GM21825 (cell line): ENCODE measurements at regions not wholly inside any gene's neighbourhood (a gene's known extent, or its start where the extent isn't known, plus 50 kb on each side); places are given as distances from the start of the nearest gene placed in this dataset.
"Not testable (repeated sequence)": the region's sequence is repeated elsewhere in the genome, so short reads cannot be mapped to it uniquely, and the experiment has no call there.

Experiments
- ATAC-seq: cut with Tn5 transposase; IDR thresholded peaks from one replicate; pipeline ENCODE4 v1.9.1; 2021; ENCODE audit warnings: mild to moderate bottlenecking, moderate library complexity; ENCODE audit not compliant: unreplicated experiment

DNA sequence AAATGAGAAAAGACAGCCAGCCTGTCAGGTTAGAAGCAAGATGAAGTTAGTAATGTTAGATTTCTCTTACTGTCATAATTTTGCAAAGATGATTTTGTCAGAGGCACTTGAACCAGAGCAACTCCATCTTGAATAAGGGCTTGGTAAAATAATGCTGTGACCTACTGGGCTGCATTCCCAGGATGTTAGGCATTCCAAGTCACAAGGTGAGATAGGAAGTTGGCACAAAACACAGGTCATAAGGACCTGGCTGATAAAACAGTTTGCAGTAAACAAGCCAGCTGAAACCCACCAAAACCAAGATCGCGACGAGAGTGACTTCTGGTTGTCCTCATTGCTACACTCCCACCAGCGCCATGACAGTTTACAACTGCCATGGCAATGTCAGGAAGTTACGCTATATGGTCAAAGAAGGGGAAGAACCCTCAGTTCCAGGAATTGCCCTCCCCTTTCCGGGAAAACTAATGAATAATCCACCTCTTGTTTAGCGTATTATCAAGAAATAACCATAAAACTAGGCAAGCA lies 1313.5 kb upstream of the TMEM132C start:
- ATAC-seq: no peak

DNA sequence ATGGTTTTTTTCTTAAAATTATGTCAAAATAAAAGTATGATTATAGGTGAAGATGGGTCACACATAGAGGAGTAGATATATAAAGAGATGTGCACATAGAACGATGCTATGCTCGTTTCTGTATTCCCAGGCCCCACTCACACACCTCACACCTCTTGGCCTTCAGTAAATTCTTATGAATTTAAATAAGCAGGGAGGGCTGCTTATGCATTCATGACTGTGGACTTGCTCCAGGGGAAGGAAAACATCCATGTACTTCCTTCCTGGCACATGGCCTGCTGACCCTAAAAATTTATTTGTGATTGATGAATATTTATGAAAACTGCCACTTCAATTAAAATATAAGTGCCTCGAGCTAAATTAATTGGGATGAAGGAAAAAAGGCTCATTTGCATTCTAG lies 1306.7 kb upstream of the TMEM132C start:
- ATAC-seq: no peak

DNA sequence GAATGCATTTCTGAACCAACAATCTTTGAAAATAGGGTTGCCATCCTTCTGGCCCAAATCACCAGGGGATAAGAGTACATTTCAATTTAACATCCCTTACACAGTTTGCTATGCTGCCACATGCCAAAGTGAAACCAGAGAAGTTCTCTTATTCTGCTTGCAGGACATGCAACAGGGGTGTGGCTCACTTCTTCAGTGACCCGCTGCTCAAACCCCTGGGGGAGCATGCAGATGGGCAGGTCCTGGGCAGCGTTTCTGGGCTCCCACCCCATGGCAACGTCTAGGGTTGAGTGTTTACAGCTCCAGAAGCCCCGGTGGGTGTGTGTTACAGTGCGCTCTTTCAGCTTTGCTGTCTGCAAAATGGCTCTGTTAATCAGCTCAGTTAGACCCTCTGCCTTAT lies 1306.3 kb upstream of the TMEM132C start:
- no peak for ATAC-seq

GRCh38 chr12:126963825-126964224 lies 1303.1 kb upstream of the TMEM132C start:
- ATAC-seq: no peak

DNA sequence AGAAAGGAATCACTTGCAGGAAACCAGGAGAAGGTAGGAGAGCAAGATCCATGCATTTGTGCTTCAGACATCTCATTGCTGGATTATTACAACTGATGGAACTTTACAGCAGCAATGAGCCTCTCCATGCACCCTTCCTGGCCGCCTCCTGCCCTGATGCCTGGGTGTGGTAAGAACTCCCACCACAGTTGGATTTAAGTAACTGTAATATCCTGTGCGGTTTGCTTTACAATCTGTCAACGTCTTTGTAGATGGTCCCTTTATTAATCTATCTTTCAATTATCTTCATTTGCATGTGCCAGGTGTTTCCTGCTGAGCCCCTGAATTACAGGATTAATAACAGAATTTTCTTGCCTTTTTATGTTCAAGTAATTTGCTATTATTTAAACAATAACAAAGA lies 1300.5 kb upstream of the TMEM132C start:
- ATAC-seq: no peak

GRCh38 chr12:126967152-126967551 lies 1299.8 kb upstream of the TMEM132C start:
- ATAC-seq: no peak

- no peak for ATAC-seq
Observed at GRCh38 chr12:126974779-126975178, 1292.2 kb upstream of the TMEM132C start.

DNA sequence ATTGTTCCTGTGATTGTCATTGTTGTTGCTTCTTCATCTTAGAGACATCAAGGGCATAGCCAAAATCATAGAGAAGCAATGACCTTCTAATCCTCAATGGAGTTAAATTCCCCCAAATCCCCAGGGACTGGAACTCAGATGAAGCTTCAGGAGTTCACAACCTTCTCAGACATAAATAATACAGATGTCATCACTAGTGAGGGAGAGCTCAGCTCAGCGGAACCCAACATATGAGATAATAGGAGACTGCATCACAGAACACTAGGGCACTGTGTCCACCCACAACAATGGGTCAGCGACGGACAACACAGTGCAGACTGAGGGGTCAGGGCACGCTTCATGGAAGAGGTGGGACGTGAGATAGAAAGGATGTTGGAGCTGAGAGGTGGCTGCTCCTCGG lies 1290.4 kb upstream of the TMEM132C start:
- ATAC-seq: no peak

- not testable (repeated sequence) for ATAC-seq
Observed at GRCh38 chr12:126979564-126979963, 1287.4 kb upstream of the TMEM132C start.

GRCh38 chr12:126982707-126983106 lies 1284.3 kb upstream of the TMEM132C start:
- no peak for ATAC-seq

GRCh38 chr12:126983735-126984134 lies 1283.2 kb upstream of the TMEM132C start:
- not testable (repeated sequence) for ATAC-seq

DNA sequence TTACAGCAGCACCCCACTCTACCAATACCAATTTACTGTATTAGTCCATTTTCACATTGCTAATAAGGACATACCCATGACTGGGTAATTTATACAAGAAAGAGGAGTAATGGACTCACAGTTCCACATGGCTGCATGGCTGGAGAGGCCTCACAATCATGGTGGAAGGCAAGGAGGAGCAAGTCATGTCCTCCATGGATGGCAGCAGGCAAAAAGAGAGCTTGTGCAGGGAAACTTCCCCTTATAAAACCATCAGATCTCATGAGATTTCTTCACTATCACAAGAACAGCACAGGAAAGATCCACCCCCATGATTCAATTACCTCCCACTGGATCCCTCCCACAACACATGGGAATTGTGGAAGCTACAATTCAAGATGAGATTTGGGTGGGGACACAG lies 1281.3 kb upstream of the TMEM132C start:
- ATAC-seq: not testable (repeated sequence)

DNA sequence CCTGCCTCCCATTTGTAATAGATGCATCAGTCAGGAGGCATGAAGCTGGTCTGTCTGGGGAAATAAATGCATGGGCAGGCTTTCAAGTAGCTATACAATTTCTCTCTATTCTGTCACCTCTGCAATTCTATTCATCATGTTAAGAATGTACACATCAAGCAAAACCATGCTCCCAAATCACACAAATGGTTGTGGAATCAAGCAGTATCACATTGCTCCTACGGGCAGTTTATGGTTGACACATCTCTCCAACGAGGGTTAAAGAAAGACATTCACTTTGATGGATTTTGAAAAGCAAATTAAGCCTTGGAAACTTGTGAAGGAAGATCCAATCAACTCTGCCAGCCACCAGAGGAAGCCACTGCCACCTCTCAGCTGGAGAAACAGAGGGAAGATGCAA lies 1277.4 kb upstream of the TMEM132C start:
- no peak for ATAC-seq

- no peak for ATAC-seq
Observed at GRCh38 chr12:126993898-126994297, 1273.1 kb upstream of the TMEM132C start.

DNA sequence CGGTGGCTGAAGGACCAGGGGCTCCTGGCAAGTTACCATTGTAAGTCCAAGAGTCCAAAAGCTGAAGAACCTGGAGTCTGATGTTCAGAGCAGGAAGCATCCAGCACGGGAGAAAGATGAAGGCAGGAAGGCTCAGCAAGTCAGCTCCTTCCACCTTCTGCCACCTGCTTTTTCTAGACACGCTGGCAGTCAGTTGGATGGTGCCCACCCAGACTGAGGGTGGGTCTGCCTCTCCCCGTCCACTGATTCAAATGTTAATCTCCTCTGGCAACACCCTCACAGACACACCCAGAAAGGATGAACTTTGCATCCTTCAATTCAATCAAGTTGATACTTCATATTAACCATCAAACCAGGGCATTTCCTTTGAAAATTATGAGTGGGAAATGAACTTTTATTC lies 1272.4 kb upstream of the TMEM132C start:
- no peak for ATAC-seq

DNA sequence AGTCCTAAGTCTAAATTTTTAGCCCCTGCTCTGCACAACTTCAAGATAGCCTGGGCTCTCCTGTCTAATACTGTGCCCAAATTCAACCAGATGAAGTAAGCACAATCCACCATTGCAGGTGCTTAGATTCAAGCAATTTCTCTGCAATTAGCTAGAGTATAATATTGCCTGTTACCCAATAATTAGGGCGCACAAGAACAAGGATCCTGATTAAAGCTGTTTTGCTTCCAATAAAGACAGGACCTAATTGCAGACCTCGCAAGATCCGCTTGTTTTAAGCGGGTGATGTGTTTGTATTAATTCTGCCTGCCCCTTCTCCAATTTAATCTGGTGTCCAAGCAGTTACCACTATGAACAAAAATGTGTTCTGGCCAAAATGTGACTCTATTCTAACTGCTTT lies 1268.9 kb upstream of the TMEM132C start:
- ATAC-seq: no peak

DNA sequence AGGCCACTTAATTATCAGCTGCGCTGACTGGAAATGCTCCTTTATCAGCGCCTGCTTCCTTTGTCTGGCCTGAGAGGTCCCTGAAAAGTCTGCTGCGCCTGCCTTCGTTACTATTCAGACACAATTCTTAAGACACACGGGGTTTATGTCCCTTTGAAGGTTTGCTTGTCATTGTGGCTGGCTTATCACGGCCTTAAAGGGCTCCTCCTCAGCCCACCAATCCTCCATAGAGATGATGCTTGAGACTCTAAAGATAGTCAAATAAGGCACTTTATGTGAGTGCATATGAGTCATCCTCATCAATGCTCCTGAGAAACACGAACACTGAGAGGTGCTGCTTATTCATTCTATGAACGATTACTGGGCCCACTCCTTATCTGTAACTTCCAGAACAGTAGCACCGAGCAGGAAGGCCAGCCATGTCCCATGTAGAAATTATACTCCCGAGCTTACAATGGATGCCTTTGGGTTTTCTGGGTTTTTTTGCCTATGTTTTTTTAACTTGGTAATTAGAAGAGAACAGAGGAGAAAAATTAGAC lies 1268.2 kb upstream of the TMEM132C start:
- ATAC-seq: no peak

DNA sequence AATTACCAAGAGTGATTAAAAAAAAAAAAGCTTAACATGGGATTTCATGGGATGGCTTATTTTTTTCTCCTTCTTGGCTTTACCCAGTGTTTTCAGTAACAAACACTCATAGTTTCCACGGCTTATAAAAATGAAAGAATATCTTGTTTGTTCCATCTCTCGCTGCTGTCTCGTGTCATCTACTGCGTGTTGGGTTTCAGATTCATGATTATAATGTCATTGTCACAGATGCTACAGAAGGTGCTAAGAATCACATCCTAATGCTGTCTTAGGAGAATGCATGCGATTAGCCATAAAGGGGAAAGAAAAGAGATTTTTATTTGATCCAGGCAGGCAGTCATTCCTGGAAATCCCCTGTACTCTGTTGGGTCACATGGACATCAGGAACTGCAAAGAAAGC lies 1267.6 kb upstream of the TMEM132C start:
- no peak for ATAC-seq

DNA sequence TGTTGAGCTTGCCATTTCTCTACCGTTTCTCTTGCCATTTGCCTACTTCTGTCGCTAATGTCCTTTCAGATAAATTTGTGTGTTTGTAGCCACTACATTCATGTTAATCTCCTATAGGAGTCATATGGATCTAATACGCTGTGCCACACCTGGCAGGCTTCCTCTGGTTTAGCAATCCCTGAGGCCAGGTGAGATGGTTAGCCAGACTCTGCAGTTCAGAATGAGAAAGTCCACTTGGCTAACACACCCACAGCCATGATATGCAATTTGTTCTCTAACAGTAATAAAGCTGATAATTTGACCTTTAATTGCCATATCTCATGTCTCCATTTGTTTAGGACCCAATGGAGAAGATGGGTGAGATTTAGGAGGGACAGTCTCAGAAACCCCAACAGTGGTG lies 1261.6 kb upstream of the TMEM132C start:
- ATAC-seq: no peak

GRCh38 chr12:127006972-127007371 lies 1260.0 kb upstream of the TMEM132C start:
- no peak for ATAC-seq

- ATAC-seq: no peak
Observed at GRCh38 chr12:127008755-127009403, 1258.1 kb upstream of the TMEM132C start.

- no peak for ATAC-seq
Observed at GRCh38 chr12:127012109-127012508, 1254.9 kb upstream of the TMEM132C start.

- ATAC-seq: no peak
Observed at GRCh38 chr12:127013197-127013596, 1253.8 kb upstream of the TMEM132C start.
